Psoas muscle (tissue), 7 donors: ENCODE measurements at regions not wholly inside any gene's neighbourhood (a gene's known extent, or its start where the extent isn't known, plus 50 kb on each side); places are given as distances from the start of the nearest gene placed in this dataset.

Experiments
- ATAC-seq, 4 donors: fragments of 200-7000 bp; cut with Tn5 transposase; one replicate each; pipeline ENCODE4 v1.9.1; 2020; ENCODE audit warnings: moderate library complexity in 3 of 4, mild to moderate bottlenecking in 2 of 4
- DNase-seq, 2 donors: peaks; one replicate each; pipeline ENCODE4 v3.0.0-alpha.2; 2020
- H3K27ac ChIP-seq: fragments of 200-600 bp; one replicate; pipeline ENCODE4 v1.8.0; 2022
- H3K27me3 ChIP-seq, 3 donors: fragments of 200-600 bp in 1 of 3; one replicate each; pipeline versions ENCODE4 v1.6.1 to v1.8.0; 2013 to 2022; ENCODE audit warnings: low read length in 2 of 3, mild to moderate bottlenecking in 2 of 3, moderate library complexity in 1 of 3; ENCODE audit not compliant: insufficient read depth in 3 of 3
- H3K36me3 ChIP-seq, 2 donors: fragments of 200-600 bp in 1 of 2; one replicate each; pipeline versions ENCODE4 v1.6.1 to v1.8.0; 2013 to 2022; ENCODE audit warnings: low read depth in 1 of 2, mild to moderate bottlenecking in 1 of 2, moderate library complexity in 1 of 2; ENCODE audit not compliant: insufficient read depth in 1 of 2
- H3K4me1 ChIP-seq: fragments of 200-600 bp; one replicate; pipeline ENCODE4 v1.8.0; 2022
- H3K4me3 ChIP-seq: fragments of 200-600 bp; one replicate; pipeline ENCODE4 v1.8.0; 2022; ENCODE audit warnings: mild to moderate bottlenecking
- H3K9me3 ChIP-seq: fragments of 200-600 bp; one replicate; pipeline ENCODE4 v1.8.0; 2022
- CTCF ChIP-seq: fragments of 200-600 bp; IDR thresholded peaks from one replicate; pipeline ENCODE4 v1.8.0; 2022; ENCODE audit warnings: antibody characterized with exemption
- WGBS, 3 donors: extraction: QIAGEN DNeasy Blood & Tissue Kit; methylation state at CpG; one replicate each; pipeline versions ENCODE4 v1.1.6 to v1.1.7; 2013; 5-methylcytosine and 5-hydroxymethylcytosine counted together
- intact Hi-C, 2 donors: fragments of 100-400 bp; cut with DNase I; formaldehyde crosslinking; loops; one replicate each; pipeline versions ENCODE4 v1.11.0 to v1.14.2; 2022
- donor health status: healthy with polysubstance abuse.
- donor health status: DM: no; HTN: no; CAD: no; lungs with moderate emphysema.
- donor health status: Bipolar disorder and iron deficiency.
- donor health status: healthy.
- donor health status: DM: yes; HTN: yes; CAD: no.
- donor health status: DM: no; HTN: no; CAD: no.
- donor health status: DM: yes; HTN: yes; CAD: no.

- peaks cover 0 to 4% (median 0%) of the 10 kb centered on the region in 3 donors for H3K27me3 ChIP-seq
- no peak overlapping the region for H3K4me3 ChIP-seq
- WGBS, 3 donors = 62 to 66% (median 65%) methylated on average over 2 of the region's 2 CpGs
- intact Hi-C loops = no loop called here
- H3K4me1 ChIP-seq = no peaks in the 10 kb centered on the region
- H3K36me3 ChIP-seq = no peaks in the 10 kb centered on the region
- no peak for DNase-seq
- no peak overlapping the region for H3K27ac ChIP-seq
- ATAC-seq = no peak
- H3K9me3 ChIP-seq = no peaks in the 10 kb centered on the region
- TF ChIP-seq CTCF = no peak
Observed at GRCh38 chr2:4840791-4841190, 851.4 kb upstream of the SOX11 start.

GRCh38 chr2:4844881-4845280 is 847.3 kb upstream of the SOX11 start:
- Histone ChIP-seq H3K4me1 (no peaks in the 10 kb centered on the region), H3K36me3 (no peaks in the 10 kb centered on the region), H3K4me3 (no peak overlapping the region), H3K9me3 (no peaks in the 10 kb centered on the region), H3K27me3 (peaks cover 0 to 3% (median 0%) of the 10 kb centered on the region in 3 donors), H3K27ac (no peak overlapping the region)
- intact Hi-C loops = no loop called here
- DNase-seq (no peak), ATAC-seq (no peak)
- WGBS, 3 donors = 11 to 19% (median 13%) methylated on average over 6 of the region's 6 CpGs
- no peak for TF ChIP-seq CTCF

GRCh38 chr2:4862031-4862430 is 830.2 kb upstream of the SOX11 start:
- Histone ChIP-seq H3K4me3 (no peak overlapping the region), H3K4me1 (no peaks in the 10 kb centered on the region), H3K27ac (no peak overlapping the region), H3K9me3 (no peaks in the 10 kb centered on the region), H3K27me3 (no peaks in the 10 kb centered on the region), H3K36me3 (no peaks in the 10 kb centered on the region)
- no peak for ATAC-seq
- DNase-seq = no peak
- 72 to 83% (median 76%) methylated on average over 3 of the region's 3 CpGs for WGBS, 3 donors
- TF ChIP-seq CTCF = no peak
- intact Hi-C loops = no loop called here

- DNase-seq (no peak), ATAC-seq (no peak)
- H3K4me3 ChIP-seq = no peak overlapping the region
- 92 to 95% (median 95%) methylated on average over 4 of the region's 4 CpGs for WGBS, 3 donors
- H3K36me3 ChIP-seq = no peaks in the 10 kb centered on the region
- no peaks in the 10 kb centered on the region for H3K9me3 ChIP-seq
- H3K4me1 ChIP-seq = no peaks in the 10 kb centered on the region
- no peak for TF ChIP-seq CTCF
- intact Hi-C loops = no loop called here
- no peak overlapping the region for H3K27ac ChIP-seq
- H3K27me3 ChIP-seq = no peaks in the 10 kb centered on the region
Observed at GRCh38 chr2:4866198-4866597, 826.0 kb upstream of the SOX11 start.

GRCh38 chr2:4868466-4868865 is 823.7 kb upstream of the SOX11 start:
- TF ChIP-seq CTCF = no peak
- no peak for DNase-seq
- no peak for ATAC-seq
- intact Hi-C loops = no loop called here
- no peaks in the 10 kb centered on the region for H3K27me3 ChIP-seq
- 82 to 93% (median 86%) methylated on average over 1 of the region's 1 CpG for WGBS, 3 donors
- H3K4me1 ChIP-seq = no peaks in the 10 kb centered on the region
- H3K27ac ChIP-seq = no peak overlapping the region
- no peaks in the 10 kb centered on the region for H3K36me3 ChIP-seq
- no peak overlapping the region for H3K4me3 ChIP-seq
- no peaks in the 10 kb centered on the region for H3K9me3 ChIP-seq
